ENCODE measurements at regions not wholly inside any gene's neighbourhood (a gene's known extent, or its start where the extent isn't known, plus 50 kb on each side); places are given as distances from the start of the nearest gene placed in this dataset.

DNA sequence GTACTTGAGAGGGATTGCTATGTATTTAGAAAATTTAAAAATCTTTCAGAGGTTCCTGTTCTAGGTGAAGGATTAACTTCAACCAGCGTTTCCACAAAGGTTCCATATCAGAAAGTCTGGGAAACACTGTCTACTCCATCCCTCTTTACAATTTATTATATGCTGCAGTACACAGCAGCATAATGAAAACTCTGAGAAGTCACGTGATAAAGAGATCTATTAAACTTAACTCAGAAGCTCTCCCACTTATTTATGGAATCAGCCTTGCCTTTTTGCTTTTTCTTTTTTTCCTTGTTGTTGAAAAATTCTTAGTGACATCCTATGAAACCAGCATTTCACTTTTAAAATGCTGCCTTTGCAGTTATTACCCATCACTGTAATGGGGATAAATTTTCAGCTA, 186.2 kb downstream of the ACER2 start:
- H3K4me3 ChIP-seq (ENCODE audit: low read depth, low read length) = no peak overlapping the region
- DNase-seq (ENCODE audit: low read depth) = no peak
- no peak for TF ChIP-seq CTCF (IDR thresholded peaks at IDR 0.05; ENCODE audit: control insufficient read depth, extremely low read depth, insufficient read depth)

- TF ChIP-seq CTCF (IDR thresholded peaks at IDR 0.05; ENCODE audit: control insufficient read depth, extremely low read depth, insufficient read depth) = no peak
- H3K4me3 ChIP-seq (ENCODE audit: low read depth, low read length) = no peak overlapping the region
- no peak for DNase-seq (ENCODE audit: low read depth)
Observed at GRCh38 chr9:19587678-19588077, 178.9 kb downstream of the ACER2 start.

- no peak overlapping the region for H3K4me3 ChIP-seq (ENCODE audit: low read depth, low read length)
- DNase-seq (ENCODE audit: low read depth) = no peak
- TF ChIP-seq CTCF (IDR thresholded peaks at IDR 0.05; ENCODE audit: control insufficient read depth, extremely low read depth, insufficient read depth) = peak; percentile 21; the same call in 1 of the 2 replicates
Observed at GRCh38 chr9:19583890-19584289, 175.1 kb downstream of the ACER2 start.

DNA sequence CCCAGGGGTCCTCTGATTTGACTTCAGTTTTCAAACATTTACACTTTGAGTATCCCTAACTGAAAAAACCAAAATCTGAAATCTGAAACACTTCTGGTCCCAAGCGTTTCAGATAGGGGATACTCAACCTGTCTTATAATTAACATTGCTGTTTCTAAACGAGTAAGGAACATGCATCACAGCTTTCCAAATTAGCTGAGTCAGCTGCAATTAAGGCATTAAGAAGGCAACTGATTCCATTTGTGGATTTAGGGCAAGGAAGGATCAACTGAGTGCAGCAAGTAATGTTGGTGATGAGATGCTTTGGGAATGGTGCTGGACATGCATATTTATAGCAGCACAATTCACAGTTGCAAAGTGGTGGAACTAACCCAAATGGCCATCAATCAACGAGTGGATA, 168.6 kb downstream of the ACER2 start:
- TF ChIP-seq CTCF (IDR thresholded peaks at IDR 0.05; ENCODE audit: control insufficient read depth, extremely low read depth, insufficient read depth) = no peak
- no peak for DNase-seq (ENCODE audit: low read depth)
- no peak overlapping the region for H3K4me3 ChIP-seq (ENCODE audit: low read depth, low read length)

DNA sequence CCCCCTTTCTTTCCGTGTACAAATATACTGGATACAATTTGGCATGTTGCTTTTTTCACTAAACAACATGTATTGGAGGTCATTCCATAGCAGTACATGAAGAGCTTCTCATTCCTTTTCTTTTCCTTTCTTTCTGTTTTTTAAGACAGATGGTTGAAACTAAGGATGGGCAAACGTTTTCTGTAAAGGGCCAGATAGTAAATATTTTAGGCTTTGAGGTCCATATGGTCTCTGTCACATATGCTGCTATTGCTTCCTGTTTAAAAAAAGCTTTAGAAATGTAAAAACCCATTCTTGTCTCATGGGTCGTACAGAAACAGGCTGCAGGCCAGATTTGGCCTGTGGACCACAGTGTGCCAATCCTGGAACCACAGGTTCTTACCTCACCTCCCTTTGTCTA, 160.1 kb downstream of the ACER2 start:
- DNase-seq (ENCODE audit: low read depth) = no peak
- TF ChIP-seq CTCF (IDR thresholded peaks at IDR 0.05; ENCODE audit: control insufficient read depth, extremely low read depth, insufficient read depth) = no peak
- H3K4me3 ChIP-seq (ENCODE audit: low read depth, low read length) = no peak overlapping the region

DNA sequence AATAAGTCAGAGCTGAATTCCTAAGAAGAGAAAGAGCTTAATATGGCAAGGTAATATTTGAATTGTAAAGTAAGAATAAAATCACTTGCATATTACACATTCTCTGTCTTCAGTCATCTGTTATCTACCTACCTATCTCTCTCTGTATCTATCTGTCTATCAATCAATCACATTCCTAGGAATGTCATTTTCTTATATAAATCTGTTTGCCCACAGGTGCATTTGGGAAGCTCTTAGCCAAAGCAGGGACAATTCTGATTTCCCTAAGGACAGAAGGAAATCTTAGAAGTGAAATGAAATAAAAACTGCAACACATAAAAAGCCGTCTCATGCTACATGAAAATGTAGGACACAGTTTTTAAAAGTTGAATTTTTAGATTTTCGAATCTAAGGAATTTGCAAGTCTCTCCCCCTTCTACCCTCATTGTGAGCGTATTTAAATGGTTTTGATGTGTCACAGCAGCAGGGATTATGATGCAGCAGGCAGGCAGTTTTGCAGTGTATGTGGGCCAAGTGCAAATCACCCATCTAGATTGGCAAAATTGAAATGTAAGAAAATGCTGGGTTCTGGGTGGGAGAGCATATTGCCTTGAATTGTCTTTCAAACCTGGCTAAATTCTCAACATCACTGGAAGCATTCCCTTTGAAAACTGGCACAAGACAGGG, 155.7 kb downstream of the ACER2 start:
- no peak for TF ChIP-seq CTCF (IDR thresholded peaks at IDR 0.05; ENCODE audit: control insufficient read depth, extremely low read depth, insufficient read depth)
- no peak for DNase-seq (ENCODE audit: low read depth)
- no peak overlapping the region for H3K4me3 ChIP-seq (ENCODE audit: low read depth, low read length)

GRCh38 chr9:19555214-19555613, 146.4 kb downstream of the ACER2 start:
- DNase-seq (ENCODE audit: low read depth) = no peak
- no peak overlapping the region for H3K4me3 ChIP-seq (ENCODE audit: low read depth, low read length)
- TF ChIP-seq CTCF (IDR thresholded peaks at IDR 0.05; ENCODE audit: control insufficient read depth, extremely low read depth, insufficient read depth) = no peak

Data from LNCaP clone FGC (cell line).